DMS 273 treated with DMSO at 0.1 percent for 48 hours (cell line): ENCODE measurements at regions not wholly inside any gene's neighbourhood (a gene's known extent, or its start where the extent isn't known, plus 50 kb on each side); places are given as distances from the start of the nearest gene placed in this dataset.
"Not testable (repeated sequence)": the region's sequence is repeated elsewhere in the genome, so short reads cannot be mapped to it uniquely, and the experiment has no call there.

ENCODE experiments used
- DNase-seq: peaks from one replicate; lab custom pipeline; 2025; lab: John Stamatoyannopoulos, UW

- DNase-seq = not testable (repeated sequence)
These were observed 52.1 kb upstream of the SEPTIN5 start for GRCh38 chr22:19662049-19662684.

GRCh38 chr22:19663286-19663815, 51.0 kb upstream of the SEPTIN5 start:
- DNase-seq = peak; percentile 83

DNA sequence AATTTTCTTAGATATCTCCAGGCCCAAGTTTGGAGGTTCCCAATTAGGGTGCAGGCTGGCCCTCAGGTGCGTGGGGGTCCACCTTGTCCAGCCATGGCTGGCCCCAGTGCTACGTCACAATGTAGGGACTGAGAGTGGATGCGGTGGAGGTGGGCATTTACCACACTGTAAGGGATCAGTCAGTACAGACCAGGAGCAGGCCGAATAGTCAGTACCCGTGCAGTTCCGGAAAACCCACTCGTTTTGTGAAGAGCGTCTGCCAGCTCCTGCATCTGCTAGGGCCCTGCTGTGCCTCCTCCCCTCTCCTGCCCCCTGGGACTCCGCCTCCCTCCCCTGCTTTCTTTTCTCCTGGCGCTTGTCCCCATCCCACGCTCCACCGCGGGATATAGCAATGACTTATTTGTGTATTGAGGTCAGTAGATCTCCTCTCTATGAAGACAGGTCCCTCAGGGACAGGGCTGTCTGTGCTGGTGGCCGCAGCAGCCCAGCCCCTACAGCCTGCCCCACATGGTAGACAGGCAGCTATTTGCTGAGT, 50.4 kb upstream of the SEPTIN5 start:
- DNase-seq = peak; percentile 62

DNA sequence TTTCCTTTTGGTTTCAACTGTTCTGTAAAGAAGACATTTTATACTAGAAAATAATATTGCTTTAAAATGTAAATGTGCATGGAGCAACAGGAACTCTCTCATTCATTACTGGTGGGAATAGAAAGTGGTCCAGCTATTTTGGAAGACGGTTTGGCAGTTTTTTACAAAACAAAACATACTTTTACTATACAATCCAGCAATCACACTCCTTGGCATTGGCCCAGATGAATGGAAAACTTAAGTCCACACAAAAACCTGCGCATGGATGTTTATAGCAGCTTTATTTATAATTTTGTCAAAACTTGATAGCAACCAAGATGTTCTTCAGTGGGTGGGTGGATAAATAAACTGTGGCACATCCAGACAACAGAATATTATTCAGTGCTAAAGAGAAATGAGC, 49.9 kb upstream of the SEPTIN5 start:
- no peak for DNase-seq
